WTC11 (cell line): ENCODE measurements at regions not wholly inside any gene's neighbourhood (a gene's known extent, or its start where the extent isn't known, plus 50 kb on each side); places are given as distances from the start of the nearest gene placed in this dataset.

Source experiments
- ATAC-seq: fragments of 200-7000 bp; cut with Tn5 transposase; 2 replicates; pipeline ENCODE4 v1.10.0; 2021; ENCODE audit warnings: mild to moderate bottlenecking, moderate library complexity
- CTCF ChIA-PET: fragments of 300-600 bp; sonication (Branson Sonifier 250); formaldehyde crosslinking; loops from one replicate; lab custom pipeline; 2021; ENCODE audit warnings: antibody characterized with exemption; lab: Charles Lee
- POLR2A ChIA-PET: fragments of 350-600 bp; sonication (Branson Sonifier 250); formaldehyde crosslinking; loops from one replicate; lab custom pipeline; 2021; ENCODE audit warnings: antibody characterized with exemption; lab: Charles Lee
- DNase-seq: peaks from one replicate; pipeline ENCODE4 v3.0.0; 2021; ENCODE audit warnings: low spot score
- H3K27ac Mint-ChIP-seq: 2 replicates; pipeline ENCODE4 v1.8.0; 2021; ENCODE audit warnings: mixed read lengths
- H3K27me3 Mint-ChIP-seq: 2 replicates; pipeline ENCODE4 v1.8.0; 2021; ENCODE audit warnings: low read depth, mild to moderate bottlenecking, moderate library complexity, mixed read lengths
- H3K36me3 Mint-ChIP-seq: 2 replicates; pipeline ENCODE4 v1.8.0; 2021; ENCODE audit warnings: mixed read lengths
- H3K4me1 Mint-ChIP-seq: 2 replicates; pipeline ENCODE4 v1.8.0; 2022; ENCODE audit warnings: mixed read lengths
- H3K4me3 Mint-ChIP-seq: 2 replicates; pipeline ENCODE4 v1.8.0; 2021; ENCODE audit warnings: mild to moderate bottlenecking, moderate library complexity, mixed read lengths
- H3K9me3 Mint-ChIP-seq: 2 replicates; pipeline ENCODE4 v1.8.0; 2021; ENCODE audit warnings: mixed read lengths
- AR ChIP-seq: fragments of 250-450 bp; sonication (Bioruptor Pico); IDR thresholded peaks from 2 replicates; pipeline ENCODE4 v1.9.0; 2021; ENCODE audit warnings: mild to moderate bottlenecking
- CBFB ChIP-seq: sonication (generic); formaldehyde crosslinking; IDR thresholded peaks from 2 replicates; pipeline ENCODE4 v1.8.1; 2022; ENCODE audit warnings: mild to moderate bottlenecking, low read depth, missing genetic modification reagents
- FOXK1 ChIP-seq: sonication (generic); formaldehyde crosslinking; IDR thresholded peaks from 2 replicates; pipeline ENCODE4 v1.8.0; 2022; ENCODE audit warnings: mild to moderate bottlenecking, moderate library complexity, missing genetic modification reagents
- HMGA2 ChIP-seq: fragments of 250-450 bp; sonication (Bioruptor Pico); IDR thresholded peaks from 2 replicates; pipeline ENCODE4 v1.4.0; 2021; ENCODE audit warnings: mild to moderate bottlenecking, moderate library complexity
- IRF2 ChIP-seq: sonication (generic); formaldehyde crosslinking; IDR thresholded peaks from 2 replicates; pipeline ENCODE4 v1.8.0; 2022; ENCODE audit warnings: low read depth, missing genetic modification reagents, borderline replicate concordance
- JUN ChIP-seq: sonication (generic); formaldehyde crosslinking; IDR thresholded peaks from 2 replicates; pipeline ENCODE4 v1.8.0; 2023; ENCODE audit warnings: mild to moderate bottlenecking, missing genetic modification reagents
- MAX ChIP-seq: sonication (generic); formaldehyde crosslinking; IDR thresholded peaks from 2 replicates; pipeline ENCODE4 v1.8.0; 2022; ENCODE audit warnings: mild to moderate bottlenecking, missing genetic modification reagents
- MYBL2 ChIP-seq: sonication (generic); formaldehyde crosslinking; IDR thresholded peaks from 2 replicates; pipeline ENCODE4 v1.8.1; 2023; ENCODE audit warnings: mild to moderate bottlenecking, moderate library complexity, missing genetic modification reagents
- NFATC4 ChIP-seq: fragments of 250-450 bp; sonication (Bioruptor Pico); IDR thresholded peaks from 2 replicates; pipeline ENCODE4 v1.9.0; 2021; ENCODE audit warnings: mild to moderate bottlenecking
- NR1H2 ChIP-seq: sonication (generic); formaldehyde crosslinking; IDR thresholded peaks from 2 replicates; pipeline ENCODE4 v1.9.0; 2021; ENCODE audit warnings: mild to moderate bottlenecking, moderate library complexity, missing genetic modification reagents
- PRRX2 ChIP-seq: fragments of 250-450 bp; sonication (Bioruptor Pico); IDR thresholded peaks from 2 replicates; pipeline ENCODE4 v1.8.0; 2021; ENCODE audit warnings: mild to moderate bottlenecking
- TEAD1 ChIP-seq: sonication (generic); formaldehyde crosslinking; IDR thresholded peaks from 2 replicates; pipeline ENCODE4 v1.8.0; 2022; ENCODE audit warnings: mild to moderate bottlenecking, missing genetic modification reagents
- ZBTB21 ChIP-seq: sonication (generic); formaldehyde crosslinking; IDR thresholded peaks from 2 replicates; pipeline ENCODE4 v1.8.1; 2023; ENCODE audit warnings: mild to moderate bottlenecking, missing genetic modification reagents, borderline replicate concordance
- ZNF138 ChIP-seq: sonication (generic); formaldehyde crosslinking; conservative IDR thresholded peaks from 2 replicates; pipeline ENCODE4 v1.8.1; 2022; ENCODE audit warnings: mild to moderate bottlenecking, moderate library complexity, missing genetic modification reagents
- ZNF317 ChIP-seq: sonication (generic); formaldehyde crosslinking; IDR thresholded peaks from 2 replicates; pipeline ENCODE4 v1.8.1; 2023; ENCODE audit warnings: low read depth, mild to moderate bottlenecking, moderate library complexity, missing genetic modification reagents, borderline replicate concordance
- ZNF416 ChIP-seq: fragments of 250-450 bp; sonication (Bioruptor Pico); IDR thresholded peaks from 2 replicates; pipeline ENCODE4 v1.9.0; 2021; ENCODE audit warnings: mild to moderate bottlenecking, inconsistent platforms
- TF ChIP-seq, protein P1 (sequence below): sonication (generic); formaldehyde crosslinking; IDR thresholded peaks from 2 replicates; pipeline ENCODE4 v1.8.1; 2023; ENCODE audit warnings: mild to moderate bottlenecking, missing genetic modification reagents, borderline replicate concordance
- TF ChIP-seq, protein P2 (sequence below): sonication (generic); formaldehyde crosslinking; IDR thresholded peaks from 2 replicates; pipeline ENCODE4 v1.8.0; 2022; ENCODE audit warnings: missing genetic modification reagents
- TF ChIP-seq, protein P3 (sequence below): sonication (generic); formaldehyde crosslinking; IDR thresholded peaks from 2 replicates; pipeline ENCODE4 v1.8.1; 2023; ENCODE audit warnings: mild to moderate bottlenecking, missing genetic modification reagents
- TF ChIP-seq, protein P4 (sequence below): sonication (generic); formaldehyde crosslinking; IDR thresholded peaks from 2 replicates; pipeline ENCODE4 v1.8.0; 2022; ENCODE audit warnings: mild to moderate bottlenecking, missing genetic modification reagents
- TF ChIP-seq, protein P5 (sequence below): sonication (generic); formaldehyde crosslinking; IDR thresholded peaks from 2 replicates; pipeline ENCODE4 v1.8.1; 2022; ENCODE audit warnings: low read depth, missing genetic modification reagents, borderline replicate concordance

- H3K4me1 Mint-ChIP-seq, result peaks cover 28% of the 10 kb centered on the region
- no peak overlapping the region for H3K4me3 Mint-ChIP-seq
- no peak for DNase-seq
- ATAC-seq, result no peak
- H3K27ac Mint-ChIP-seq, result no peak overlapping the region
- CTCF ChIA-PET, result no interaction called here
- TF ChIP-seq ZNF416 (CRISPR knock-in tag) (no peak), PRRX2 (CRISPR knock-in tag) (no peak), HMGA2 (CRISPR knock-in tag) (no peak), JUN (CRISPR knock-in tag) (no peak), MYBL2 (CRISPR knock-in tag) (no peak), FOXK1 (CRISPR knock-in tag) (no peak), AR (no peak)
- TF ChIP-seq, protein P1, sequence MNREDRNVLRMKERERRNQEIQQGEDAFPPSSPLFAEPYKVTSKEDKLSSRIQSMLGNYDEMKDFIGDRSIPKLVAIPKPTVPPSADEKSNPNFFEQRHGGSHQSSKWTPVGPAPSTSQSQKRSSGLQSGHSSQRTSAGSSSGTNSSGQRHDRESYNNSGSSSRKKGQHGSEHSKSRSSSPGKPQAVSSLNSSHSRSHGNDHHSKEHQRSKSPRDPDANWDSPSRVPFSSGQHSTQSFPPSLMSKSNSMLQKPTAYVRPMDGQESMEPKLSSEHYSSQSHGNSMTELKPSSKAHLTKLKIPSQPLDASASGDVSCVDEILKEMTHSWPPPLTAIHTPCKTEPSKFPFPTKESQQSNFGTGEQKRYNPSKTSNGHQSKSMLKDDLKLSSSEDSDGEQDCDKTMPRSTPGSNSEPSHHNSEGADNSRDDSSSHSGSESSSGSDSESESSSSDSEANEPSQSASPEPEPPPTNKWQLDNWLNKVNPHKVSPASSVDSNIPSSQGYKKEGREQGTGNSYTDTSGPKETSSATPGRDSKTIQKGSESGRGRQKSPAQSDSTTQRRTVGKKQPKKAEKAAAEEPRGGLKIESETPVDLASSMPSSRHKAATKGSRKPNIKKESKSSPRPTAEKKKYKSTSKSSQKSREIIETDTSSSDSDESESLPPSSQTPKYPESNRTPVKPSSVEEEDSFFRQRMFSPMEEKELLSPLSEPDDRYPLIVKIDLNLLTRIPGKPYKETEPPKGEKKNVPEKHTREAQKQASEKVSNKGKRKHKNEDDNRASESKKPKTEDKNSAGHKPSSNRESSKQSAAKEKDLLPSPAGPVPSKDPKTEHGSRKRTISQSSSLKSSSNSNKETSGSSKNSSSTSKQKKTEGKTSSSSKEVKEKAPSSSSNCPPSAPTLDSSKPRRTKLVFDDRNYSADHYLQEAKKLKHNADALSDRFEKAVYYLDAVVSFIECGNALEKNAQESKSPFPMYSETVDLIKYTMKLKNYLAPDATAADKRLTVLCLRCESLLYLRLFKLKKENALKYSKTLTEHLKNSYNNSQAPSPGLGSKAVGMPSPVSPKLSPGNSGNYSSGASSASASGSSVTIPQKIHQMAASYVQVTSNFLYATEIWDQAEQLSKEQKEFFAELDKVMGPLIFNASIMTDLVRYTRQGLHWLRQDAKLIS (CRISPR knock-in tag), result no peak
- TF ChIP-seq, protein P2, sequence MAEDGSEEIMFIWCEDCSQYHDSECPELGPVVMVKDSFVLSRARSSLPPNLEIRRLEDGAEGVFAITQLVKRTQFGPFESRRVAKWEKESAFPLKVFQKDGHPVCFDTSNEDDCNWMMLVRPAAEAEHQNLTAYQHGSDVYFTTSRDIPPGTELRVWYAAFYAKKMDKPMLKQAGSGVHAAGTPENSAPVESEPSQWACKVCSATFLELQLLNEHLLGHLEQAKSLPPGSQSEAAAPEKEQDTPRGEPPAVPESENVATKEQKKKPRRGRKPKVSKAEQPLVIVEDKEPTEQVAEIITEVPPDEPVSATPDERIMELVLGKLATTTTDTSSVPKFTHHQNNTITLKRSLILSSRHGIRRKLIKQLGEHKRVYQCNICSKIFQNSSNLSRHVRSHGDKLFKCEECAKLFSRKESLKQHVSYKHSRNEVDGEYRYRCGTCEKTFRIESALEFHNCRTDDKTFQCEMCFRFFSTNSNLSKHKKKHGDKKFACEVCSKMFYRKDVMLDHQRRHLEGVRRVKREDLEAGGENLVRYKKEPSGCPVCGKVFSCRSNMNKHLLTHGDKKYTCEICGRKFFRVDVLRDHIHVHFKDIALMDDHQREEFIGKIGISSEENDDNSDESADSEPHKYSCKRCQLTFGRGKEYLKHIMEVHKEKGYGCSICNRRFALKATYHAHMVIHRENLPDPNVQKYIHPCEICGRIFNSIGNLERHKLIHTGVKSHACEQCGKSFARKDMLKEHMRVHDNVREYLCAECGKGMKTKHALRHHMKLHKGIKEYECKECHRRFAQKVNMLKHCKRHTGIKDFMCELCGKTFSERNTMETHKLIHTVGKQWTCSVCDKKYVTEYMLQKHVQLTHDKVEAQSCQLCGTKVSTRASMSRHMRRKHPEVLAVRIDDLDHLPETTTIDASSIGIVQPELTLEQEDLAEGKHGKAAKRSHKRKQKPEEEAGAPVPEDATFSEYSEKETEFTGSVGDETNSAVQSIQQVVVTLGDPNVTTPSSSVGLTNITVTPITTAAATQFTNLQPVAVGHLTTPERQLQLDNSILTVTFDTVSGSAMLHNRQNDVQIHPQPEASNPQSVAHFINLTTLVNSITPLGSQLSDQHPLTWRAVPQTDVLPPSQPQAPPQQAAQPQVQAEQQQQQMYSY (CRISPR knock-in tag), result no peak
- TF ChIP-seq, protein P3, sequence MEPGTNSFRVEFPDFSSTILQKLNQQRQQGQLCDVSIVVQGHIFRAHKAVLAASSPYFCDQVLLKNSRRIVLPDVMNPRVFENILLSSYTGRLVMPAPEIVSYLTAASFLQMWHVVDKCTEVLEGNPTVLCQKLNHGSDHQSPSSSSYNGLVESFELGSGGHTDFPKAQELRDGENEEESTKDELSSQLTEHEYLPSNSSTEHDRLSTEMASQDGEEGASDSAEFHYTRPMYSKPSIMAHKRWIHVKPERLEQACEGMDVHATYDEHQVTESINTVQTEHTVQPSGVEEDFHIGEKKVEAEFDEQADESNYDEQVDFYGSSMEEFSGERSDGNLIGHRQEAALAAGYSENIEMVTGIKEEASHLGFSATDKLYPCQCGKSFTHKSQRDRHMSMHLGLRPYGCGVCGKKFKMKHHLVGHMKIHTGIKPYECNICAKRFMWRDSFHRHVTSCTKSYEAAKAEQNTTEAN, result no peak
- no peaks in the 10 kb centered on the region for H3K36me3 Mint-ChIP-seq
- peaks cover 7% of the 10 kb centered on the region for H3K9me3 Mint-ChIP-seq
- POLR2A ChIA-PET, result no interaction called here
- H3K27me3 Mint-ChIP-seq, result no peaks in the 10 kb centered on the region
Observed at GRCh38 chr2:80893711-80894110, 589.2 kb upstream of the LRRTM1 start.

GRCh38 chr2:80889009-80889408 lies 584.5 kb upstream of the LRRTM1 start:
- H3K27me3 Mint-ChIP-seq, result no peaks in the 10 kb centered on the region
- no peaks in the 10 kb centered on the region for H3K36me3 Mint-ChIP-seq
- no peak overlapping the region for H3K4me3 Mint-ChIP-seq
- no peak overlapping the region for H3K27ac Mint-ChIP-seq
- H3K4me1 Mint-ChIP-seq, result peaks cover 26% of the 10 kb centered on the region
- H3K9me3 Mint-ChIP-seq, result peaks cover 3% of the 10 kb centered on the region
- CTCF ChIA-PET, result no interaction called here
- POLR2A ChIA-PET, result no interaction called here
- DNase-seq (no peak), ATAC-seq (no peak)
- TF ChIP-seq ZBTB21 (CRISPR knock-in tag), result no peak
- TF ChIP-seq TEAD1 (CRISPR knock-in tag), result no peak
- no peak for TF ChIP-seq NFATC4 (CRISPR knock-in tag)
- TF ChIP-seq, protein P4, sequence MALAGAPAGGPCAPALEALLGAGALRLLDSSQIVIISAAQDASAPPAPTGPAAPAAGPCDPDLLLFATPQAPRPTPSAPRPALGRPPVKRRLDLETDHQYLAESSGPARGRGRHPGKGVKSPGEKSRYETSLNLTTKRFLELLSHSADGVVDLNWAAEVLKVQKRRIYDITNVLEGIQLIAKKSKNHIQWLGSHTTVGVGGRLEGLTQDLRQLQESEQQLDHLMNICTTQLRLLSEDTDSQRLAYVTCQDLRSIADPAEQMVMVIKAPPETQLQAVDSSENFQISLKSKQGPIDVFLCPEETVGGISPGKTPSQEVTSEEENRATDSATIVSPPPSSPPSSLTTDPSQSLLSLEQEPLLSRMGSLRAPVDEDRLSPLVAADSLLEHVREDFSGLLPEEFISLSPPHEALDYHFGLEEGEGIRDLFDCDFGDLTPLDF (CRISPR knock-in tag), result no peak
- no peak for TF ChIP-seq ZNF317 (CRISPR knock-in tag)
- TF ChIP-seq NR1H2 (CRISPR knock-in tag), result no peak
- TF ChIP-seq MAX, result no peak
- TF ChIP-seq, protein P5, sequence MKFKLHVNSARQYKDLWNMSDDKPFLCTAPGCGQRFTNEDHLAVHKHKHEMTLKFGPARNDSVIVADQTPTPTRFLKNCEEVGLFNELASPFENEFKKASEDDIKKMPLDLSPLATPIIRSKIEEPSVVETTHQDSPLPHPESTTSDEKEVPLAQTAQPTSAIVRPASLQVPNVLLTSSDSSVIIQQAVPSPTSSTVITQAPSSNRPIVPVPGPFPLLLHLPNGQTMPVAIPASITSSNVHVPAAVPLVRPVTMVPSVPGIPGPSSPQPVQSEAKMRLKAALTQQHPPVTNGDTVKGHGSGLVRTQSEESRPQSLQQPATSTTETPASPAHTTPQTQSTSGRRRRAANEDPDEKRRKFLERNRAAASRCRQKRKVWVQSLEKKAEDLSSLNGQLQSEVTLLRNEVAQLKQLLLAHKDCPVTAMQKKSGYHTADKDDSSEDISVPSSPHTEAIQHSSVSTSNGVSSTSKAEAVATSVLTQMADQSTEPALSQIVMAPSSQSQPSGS, result no peak
- TF ChIP-seq ZNF138 (CRISPR knock-in tag), result no peak
- no peak for TF ChIP-seq CBFB (CRISPR knock-in tag)
- TF ChIP-seq IRF2 (CRISPR knock-in tag), result no peak
